Upper lobe of left lung (tissue), 6 donors: ENCODE measurements at regions not wholly inside any gene's neighbourhood (a gene's known extent, or its start where the extent isn't known, plus 50 kb on each side); places are given as distances from the start of the nearest gene placed in this dataset.

Experiments used
- ATAC-seq, 2 donors: fragments of 200-7000 bp; cut with Tn5 transposase; one replicate each; pipeline ENCODE4 v1.9.1; 2022; ENCODE audit warnings: mild to moderate bottlenecking in 2 of 2, moderate library complexity in 2 of 2; ENCODE audit not compliant: low FRiP score in 2 of 2
- DNase-seq, 2 donors: peaks; one replicate each; pipeline ENCODE4 v3.0.0-alpha.2; 2019 to 2020
- H3K27ac ChIP-seq, 4 donors: fragments of 200-600 bp; sonication (generic); one replicate each; pipeline ENCODE4 v1.5.1; 2016 to 2019
- H3K27me3 ChIP-seq, 4 donors: fragments of 200-600 bp; sonication (generic); one replicate each; pipeline ENCODE4 v1.5.1; 2017 to 2019
- H3K36me3 ChIP-seq, 4 donors: fragments of 200-600 bp; sonication (generic); one replicate each; pipeline ENCODE4 v1.5.1; 2016 to 2019
- H3K4me1 ChIP-seq, 4 donors: fragments of 200-600 bp; sonication (generic); one replicate each; pipeline ENCODE4 v1.5.1; 2018 to 2019
- H3K4me3 ChIP-seq, 4 donors: fragments of 200-600 bp; sonication (generic); one replicate each; pipeline ENCODE4 v1.5.1; 2017 to 2019; ENCODE audit warnings: mild to moderate bottlenecking in 2 of 4, moderate library complexity in 1 of 4
- H3K9me3 ChIP-seq, 4 donors: fragments of 200-600 bp; sonication (generic); one replicate each; pipeline ENCODE4 v1.5.1; 2018 to 2019
- EP300 ChIP-seq, 4 donors: sonication (generic); formaldehyde crosslinking; IDR thresholded peaks; one replicate each; pipeline ENCODE4 v1.5.1; 2017; ENCODE audit warnings: antibody characterized with exemption in 4 of 4, control low read depth in 2 of 4
- POLR2A ChIP-seq, 4 donors: fragments of 450-650 bp; IDR thresholded peaks; one replicate each; pipeline ENCODE4 v1.5.1; 2016 to 2017; ENCODE audit warnings: antibody characterized with exemption in 4 of 4, mild to moderate bottlenecking in 2 of 4
- POLR2AphosphoS5 ChIP-seq, 2 donors: sonication (generic); formaldehyde crosslinking; IDR thresholded peaks; one replicate each; pipeline ENCODE4 v1.5.1; 2017; ENCODE audit warnings: antibody characterized with exemption in 2 of 2
- WGBS, 2 donors: methylation state at CpG; one replicate each; pipeline ENCODE4 v1.1.5; 2017 to 2018; 5-methylcytosine and 5-hydroxymethylcytosine counted together
- TF ChIP-seq, protein P1 (sequence below), 6 experiments: fragments of 450-650 bp in 4 of 6; fragments of 200-600 bp in 2 of 6; sonication (generic) in 2 of 6; IDR thresholded peaks; one replicate each; pipeline ENCODE4 v1.5.1; 2016 to 2019; ENCODE audit warnings: antibody characterized with exemption in 6 of 6
- donor health status: DM: no; HTN: no; CAD: no; lungs with moderate emphysema.
- donor health status: DM: no; HTN: yes; CAD: no; lungs with severe emphysema.

DNA sequence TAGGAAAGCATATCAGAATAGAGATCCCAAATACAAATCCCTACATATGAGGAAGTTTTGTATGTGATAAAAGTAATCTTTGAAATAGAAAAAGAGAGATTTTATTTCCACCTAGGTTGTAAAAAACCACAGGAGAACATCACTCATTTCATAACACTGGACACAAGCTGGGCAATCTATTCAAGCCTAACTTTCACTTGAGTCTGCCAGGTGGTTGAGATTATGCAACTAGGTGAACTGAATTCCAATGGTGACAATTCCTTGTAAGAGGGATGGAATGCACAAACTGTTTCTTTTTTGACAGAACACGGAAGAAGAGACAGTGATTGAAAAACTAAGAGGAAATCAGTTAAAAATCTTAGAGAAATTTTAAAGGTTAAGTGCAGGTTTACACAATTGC is 619.6 kb upstream of the TMEFF2 start:
- TF ChIP-seq, protein P1, sequence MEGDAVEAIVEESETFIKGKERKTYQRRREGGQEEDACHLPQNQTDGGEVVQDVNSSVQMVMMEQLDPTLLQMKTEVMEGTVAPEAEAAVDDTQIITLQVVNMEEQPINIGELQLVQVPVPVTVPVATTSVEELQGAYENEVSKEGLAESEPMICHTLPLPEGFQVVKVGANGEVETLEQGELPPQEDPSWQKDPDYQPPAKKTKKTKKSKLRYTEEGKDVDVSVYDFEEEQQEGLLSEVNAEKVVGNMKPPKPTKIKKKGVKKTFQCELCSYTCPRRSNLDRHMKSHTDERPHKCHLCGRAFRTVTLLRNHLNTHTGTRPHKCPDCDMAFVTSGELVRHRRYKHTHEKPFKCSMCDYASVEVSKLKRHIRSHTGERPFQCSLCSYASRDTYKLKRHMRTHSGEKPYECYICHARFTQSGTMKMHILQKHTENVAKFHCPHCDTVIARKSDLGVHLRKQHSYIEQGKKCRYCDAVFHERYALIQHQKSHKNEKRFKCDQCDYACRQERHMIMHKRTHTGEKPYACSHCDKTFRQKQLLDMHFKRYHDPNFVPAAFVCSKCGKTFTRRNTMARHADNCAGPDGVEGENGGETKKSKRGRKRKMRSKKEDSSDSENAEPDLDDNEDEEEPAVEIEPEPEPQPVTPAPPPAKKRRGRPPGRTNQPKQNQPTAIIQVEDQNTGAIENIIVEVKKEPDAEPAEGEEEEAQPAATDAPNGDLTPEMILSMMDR (IDR thresholded peaks at IDR 0.05): no peak
- no peak for TF ChIP-seq EP300 (IDR thresholded peaks at IDR 0.05)
- TF ChIP-seq POLR2A (IDR thresholded peaks at IDR 0.05): no peak
- no peak for TF ChIP-seq POLR2AphosphoS5 (IDR thresholded peaks at IDR 0.05)

DNA sequence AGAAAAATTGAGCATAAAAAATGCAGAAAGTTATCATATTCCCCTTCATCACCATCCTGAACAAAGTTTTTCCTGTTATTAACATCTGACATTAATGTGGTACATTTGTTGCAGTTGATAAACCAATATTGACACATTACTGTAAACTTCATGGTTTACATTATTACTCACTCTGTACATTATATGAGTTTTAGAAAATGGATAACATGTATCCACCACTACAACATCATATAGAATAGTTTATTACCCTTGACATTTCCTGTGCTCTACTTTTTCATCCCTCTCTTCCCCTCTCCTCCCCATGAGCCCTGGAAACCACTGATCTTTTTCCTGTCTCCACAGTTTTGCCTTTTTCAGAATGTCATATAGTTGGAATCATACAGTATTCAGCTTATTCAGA is 618.6 kb upstream of the TMEFF2 start:
- Histone ChIP-seq H3K9me3 (peaks cover 0 to 4% (median 0%) of the 10 kb centered on the region in 4 donors), H3K36me3 (no peaks in the 10 kb centered on the region), H3K27ac (no peak overlapping the region), H3K4me1 (no peaks in the 10 kb centered on the region), H3K4me3 (no peak overlapping the region), H3K27me3 (no peaks in the 10 kb centered on the region)
- TF ChIP-seq POLR2A (IDR thresholded peaks at IDR 0.05) (no peak), EP300 (IDR thresholded peaks at IDR 0.05) (no peak), POLR2AphosphoS5 (IDR thresholded peaks at IDR 0.05) (no peak)
- TF ChIP-seq, protein P1 (IDR thresholded peaks at IDR 0.05): no peak
- DNase-seq: no peak
- no peak for ATAC-seq

More for the DNA sequence above, 619.6 kb upstream of the TMEFF2 start:
- ATAC-seq (no peak), DNase-seq (no peak)
- Histone ChIP-seq H3K4me1 (no peaks in the 10 kb centered on the region), H3K27ac (no peak overlapping the region), H3K9me3 (peaks cover 0 to 1% (median 0%) of the 10 kb centered on the region in 4 donors), H3K27me3 (no peaks in the 10 kb centered on the region), H3K4me3 (no peak overlapping the region), H3K36me3 (no peaks in the 10 kb centered on the region)
- WGBS, 2 donors: 84 to 85% methylated on average over 1 of the region's 1 CpG

DNA sequence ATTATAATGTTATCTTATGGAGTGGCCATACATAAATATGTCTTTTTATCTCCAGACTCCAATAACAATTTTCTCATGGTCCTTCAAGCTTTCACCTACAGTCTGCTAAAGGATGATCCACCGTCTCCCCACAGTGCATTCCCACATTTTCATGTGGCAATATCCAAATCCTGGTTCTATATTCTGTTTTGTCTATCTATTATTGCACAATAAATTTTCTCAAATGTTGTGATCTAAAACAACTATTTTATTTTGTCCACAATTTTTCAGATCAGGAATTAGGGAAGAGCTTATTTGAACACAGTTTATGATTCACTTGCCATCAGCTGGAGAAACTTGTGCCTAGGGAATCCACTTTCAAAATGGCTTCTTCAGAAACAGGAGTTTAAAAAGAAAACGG is 614.4 kb upstream of the TMEFF2 start:
- ATAC-seq: no peak
- 73 to 82% methylated on average over 2 of the region's 2 CpGs for WGBS, 2 donors
- Histone ChIP-seq H3K27me3 (no peaks in the 10 kb centered on the region), H3K36me3 (no peaks in the 10 kb centered on the region), H3K9me3 (peaks cover 0 to 14% (median 0%) of the 10 kb centered on the region in 4 donors), H3K27ac (no peak overlapping the region), H3K4me3 (no peak overlapping the region), H3K4me1 (no peaks in the 10 kb centered on the region)
- no peak for DNase-seq
- TF ChIP-seq POLR2A (IDR thresholded peaks at IDR 0.05) (no peak), EP300 (IDR thresholded peaks at IDR 0.05) (no peak), POLR2AphosphoS5 (IDR thresholded peaks at IDR 0.05) (no peak)
- TF ChIP-seq, protein P1 (IDR thresholded peaks at IDR 0.05): no peak

DNA sequence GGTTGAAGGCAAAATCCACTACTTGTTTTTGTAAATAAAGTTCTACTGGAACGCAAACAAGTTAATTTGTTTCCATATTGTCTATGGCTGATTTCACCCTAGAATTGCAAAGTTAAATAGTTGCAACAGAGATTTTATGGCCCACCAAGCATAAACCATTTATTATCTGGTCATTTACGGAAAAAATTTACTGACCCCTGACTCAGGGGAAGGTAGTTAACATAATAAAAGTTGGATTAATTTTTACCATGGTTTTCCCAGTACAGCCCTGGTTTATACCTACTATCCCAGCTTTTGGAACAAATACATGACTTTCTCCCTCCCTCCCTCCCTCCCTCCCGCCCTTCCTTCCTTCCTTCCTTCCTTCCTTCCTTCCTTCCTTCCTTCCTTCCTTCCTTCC is 588.9 kb upstream of the TMEFF2 start:
- Histone ChIP-seq H3K4me1 (no peaks in the 10 kb centered on the region), H3K4me3 (no peak overlapping the region), H3K27ac (no peak overlapping the region), H3K9me3 (peaks cover 0 to 3% (median 0%) of the 10 kb centered on the region in 4 donors), H3K27me3 (no peaks in the 10 kb centered on the region), H3K36me3 (no peaks in the 10 kb centered on the region)
- DNase-seq (no peak), ATAC-seq (no peak)
- WGBS, 2 donors: 78 to 83% methylated on average over 3 of the region's 3 CpGs
- TF ChIP-seq, protein P1 (IDR thresholded peaks at IDR 0.05): no peak
- TF ChIP-seq POLR2A (IDR thresholded peaks at IDR 0.05) (no peak), EP300 (IDR thresholded peaks at IDR 0.05) (no peak), POLR2AphosphoS5 (IDR thresholded peaks at IDR 0.05) (no peak)

DNA sequence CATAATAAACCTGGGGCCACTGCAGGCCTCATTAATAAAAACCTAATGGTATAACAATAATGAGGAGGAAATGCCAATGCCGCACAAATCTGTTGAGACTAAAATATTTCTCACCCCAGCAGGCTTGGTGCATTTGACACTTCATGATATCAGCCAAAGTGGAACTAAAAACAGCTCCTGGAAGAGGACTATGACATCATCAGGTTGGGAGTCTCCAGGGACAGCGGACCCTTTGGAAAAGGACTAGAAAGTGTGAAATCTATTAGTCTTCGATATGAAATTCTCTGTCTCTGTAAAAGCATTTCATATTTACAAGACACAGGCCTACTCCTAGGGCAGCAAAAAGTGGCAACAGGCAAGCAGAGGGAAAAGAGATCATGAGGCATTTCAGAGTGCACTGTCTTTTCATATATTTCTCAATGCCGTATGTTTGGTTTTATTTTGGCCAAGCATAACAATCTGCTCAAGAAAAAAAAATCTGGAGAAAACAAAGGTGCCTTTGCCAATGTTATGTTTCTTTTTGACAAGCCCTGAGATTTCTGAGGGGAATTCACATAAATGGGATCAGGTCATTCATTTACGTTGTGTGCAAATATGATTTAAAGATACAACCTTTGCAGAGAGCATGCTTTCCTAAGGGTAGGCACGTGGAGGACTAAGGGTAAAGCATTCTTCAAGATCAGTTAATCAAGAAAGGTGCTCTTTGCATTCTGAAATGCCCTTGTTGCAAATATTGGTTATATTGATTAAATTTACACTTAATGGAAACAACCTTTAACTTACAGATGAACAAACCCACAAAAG is 580.9 kb upstream of the TMEFF2 start:
- H3K4me3 ChIP-seq: no peak overlapping the region
- WGBS, 2 donors: 77 to 78% methylated on average over 6 of the region's 6 CpGs
- H3K27ac ChIP-seq: no peak overlapping the region
- no peaks in the 10 kb centered on the region for H3K36me3 ChIP-seq
- H3K27me3 ChIP-seq: no peaks in the 10 kb centered on the region
- peaks cover 0 to 3% (median 0%) of the 10 kb centered on the region in 4 donors for H3K9me3 ChIP-seq
- ATAC-seq: no peak
- no peak for DNase-seq
- TF ChIP-seq EP300 (IDR thresholded peaks at IDR 0.05) (no peak), POLR2AphosphoS5 (IDR thresholded peaks at IDR 0.05) (no peak), POLR2A (IDR thresholded peaks at IDR 0.05) (no peak)
- TF ChIP-seq, protein P1 (IDR thresholded peaks at IDR 0.05): no peak
- no peaks in the 10 kb centered on the region for H3K4me1 ChIP-seq
